CD1c-positive myeloid dendritic cell (primary cell): ENCODE measurements at regions not wholly inside any gene's neighbourhood (a gene's known extent, or its start where the extent isn't known, plus 50 kb on each side); places are given as distances from the start of the nearest gene placed in this dataset.

Experiments
- DNase-seq: peaks from one replicate; pipeline ENCODE4 v3.0.0-alpha.2; 2016; ENCODE audit errors: extremely low spot score

DNA sequence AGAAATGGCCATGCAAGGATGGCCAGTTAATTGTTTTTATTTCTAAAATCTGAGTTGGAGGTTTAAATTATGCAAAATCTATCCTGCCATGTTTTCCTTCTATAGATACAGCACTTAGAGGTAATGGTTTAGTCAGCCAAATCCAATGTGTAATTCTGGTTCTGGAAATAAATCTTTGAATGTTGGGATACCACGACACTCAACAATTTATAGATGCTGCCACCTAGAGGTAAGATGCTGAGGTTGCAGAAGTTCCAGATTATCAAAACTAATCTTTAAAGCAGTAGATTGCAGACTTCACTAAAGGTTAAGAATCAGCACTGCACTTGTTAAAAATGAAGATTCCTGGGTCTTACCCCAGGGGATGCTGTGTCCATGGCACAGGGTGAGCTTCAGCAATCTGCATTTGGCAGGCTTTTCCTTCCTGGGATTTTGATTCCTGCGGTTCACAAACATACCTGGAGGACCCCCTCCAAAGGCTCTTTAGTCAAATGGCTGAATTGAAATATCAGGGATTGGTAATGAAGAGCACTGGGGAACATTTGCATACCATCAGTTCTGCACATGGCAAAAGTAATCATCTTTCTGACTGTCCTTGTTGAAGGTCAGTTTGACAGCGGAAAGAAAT lies 53.4 kb upstream of the ANO4 start:
- peak; percentile 12 for DNase-seq

DNA sequence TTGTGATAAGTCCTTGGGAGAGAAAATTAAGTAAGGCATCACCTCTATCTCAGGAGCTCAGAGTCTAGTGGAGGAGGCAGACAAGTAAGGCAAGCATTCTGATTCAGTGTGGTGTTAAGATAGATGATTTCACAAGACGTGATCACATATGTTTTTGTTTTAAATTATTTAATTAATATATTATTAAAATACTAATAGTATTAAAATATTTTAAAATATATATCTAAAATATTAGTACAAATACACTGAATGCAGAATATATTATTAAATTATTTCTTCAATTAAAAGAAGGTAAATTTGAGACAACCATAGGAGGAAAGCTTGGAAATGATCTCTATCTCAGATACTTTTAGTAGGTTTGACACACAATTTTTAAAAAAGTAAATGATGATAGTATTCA lies 51.5 kb upstream of the ANO4 start:
- no peak for DNase-seq
